T1000 (cell line): ENCODE measurements at regions not wholly inside any gene's neighbourhood (a gene's known extent, or its start where the extent isn't known, plus 50 kb on each side); places are given as distances from the start of the nearest gene placed in this dataset.
"Not testable (repeated sequence)": the region's sequence is repeated elsewhere in the genome, so short reads cannot be mapped to it uniquely, and the experiment has no call there.

Source experiments
- DNase-seq: peaks from one replicate; lab custom pipeline; 2025; ENCODE audit warnings: mixed read lengths; lab: John Stamatoyannopoulos, UW

- DNase-seq: no peak
Observed at GRCh38 chr7:10463701-10464100, 510.0 kb upstream of the PHF14 start.

- not testable (repeated sequence) for DNase-seq
Observed at GRCh38 chr7:10465536-10465935, 508.1 kb upstream of the PHF14 start.

GRCh38 chr7:10468908-10469307 lies 504.8 kb upstream of the PHF14 start:
- no peak for DNase-seq

- no peak for DNase-seq
Observed at GRCh38 chr7:10469476-10469875, 504.2 kb upstream of the PHF14 start.

- no peak for DNase-seq
Observed at GRCh38 chr7:10471280-10472058, 502.2 kb upstream of the PHF14 start.

- no peak for DNase-seq
Observed at GRCh38 chr7:10472115-10472514, 501.6 kb upstream of the PHF14 start.

GRCh38 chr7:10473569-10473968 lies 500.1 kb upstream of the PHF14 start:
- DNase-seq: no peak

- no peak for DNase-seq
Observed at GRCh38 chr7:10474048-10474447, 499.6 kb upstream of the PHF14 start.

GRCh38 chr7:10475940-10476641 lies 497.6 kb upstream of the PHF14 start:
- DNase-seq: no peak

- no peak for DNase-seq
Observed at GRCh38 chr7:10476642-10477041, 497.0 kb upstream of the PHF14 start.

GRCh38 chr7:10483671-10484070 lies 490.0 kb upstream of the PHF14 start:
- no peak for DNase-seq

- DNase-seq: no peak
Observed at GRCh38 chr7:10484767-10485166, 488.9 kb upstream of the PHF14 start.

GRCh38 chr7:10501206-10501884 lies 472.3 kb upstream of the PHF14 start:
- not testable (repeated sequence) for DNase-seq

- no peak for DNase-seq
Observed at GRCh38 chr7:10507032-10507431, 466.6 kb upstream of the PHF14 start.

- DNase-seq: no peak
Observed at GRCh38 chr7:10521306-10521705, 452.4 kb upstream of the PHF14 start.

GRCh38 chr7:10533429-10533828 lies 440.2 kb upstream of the PHF14 start:
- DNase-seq: not testable (repeated sequence)

GRCh38 chr7:10536561-10536960 lies 437.1 kb upstream of the PHF14 start:
- DNase-seq: no peak

GRCh38 chr7:10537764-10538163 lies 435.9 kb upstream of the PHF14 start:
- no peak for DNase-seq

- DNase-seq: no peak
Observed at GRCh38 chr7:10557375-10557774, 416.3 kb upstream of the PHF14 start.

- no peak for DNase-seq
Observed at GRCh38 chr7:10560497-10560896, 413.2 kb upstream of the PHF14 start.

- DNase-seq: no peak
Observed at GRCh38 chr7:10568891-10569290, 404.8 kb upstream of the PHF14 start.

- no peak for DNase-seq
Observed at GRCh38 chr7:10571759-10572158, 401.9 kb upstream of the PHF14 start.

GRCh38 chr7:10577866-10578374 lies 395.8 kb upstream of the PHF14 start:
- no peak for DNase-seq
